ENCODE measurements at regions not wholly inside any gene's neighbourhood (a gene's known extent, or its start where the extent isn't known, plus 50 kb on each side); places are given as distances from the start of the nearest gene placed in this dataset.

DNA sequence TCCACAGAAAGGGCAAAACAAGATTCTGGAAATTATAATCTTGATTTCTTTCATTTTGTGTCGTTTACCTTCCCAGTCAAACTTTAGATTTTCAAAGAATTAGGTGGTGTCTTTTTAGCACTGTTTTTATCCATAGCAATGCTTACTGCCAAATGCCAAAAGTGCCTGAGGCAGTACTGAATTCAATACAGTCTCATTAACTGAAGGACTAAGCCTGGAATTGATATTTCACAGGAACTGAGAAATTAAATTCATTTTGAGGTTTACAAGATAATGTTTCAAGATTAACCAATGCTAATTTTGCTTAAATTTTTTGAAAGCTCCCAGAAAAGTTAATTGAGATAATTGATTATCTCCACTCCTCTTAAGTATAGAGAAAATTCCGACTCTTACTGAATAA lies 68.8 kb upstream of the ARHGAP24 start:
- no peak for TF ChIP-seq CTCF (IDR thresholded peaks at IDR 0.05)
- TF ChIP-seq POLR2AphosphoS5 (IDR thresholded peaks at IDR 0.05), result no peak
- TF ChIP-seq EP300 (IDR thresholded peaks at IDR 0.05), result no peak
- TF ChIP-seq POLR2A (IDR thresholded peaks at IDR 0.05), result no peak
- Histone ChIP-seq H3K27me3 (no peaks in the 10 kb centered on the region), H3K9me3 (no peaks in the 10 kb centered on the region), H3K27ac (no peak overlapping the region), H3K4me3 (no peak overlapping the region), H3K4me1 (no peaks in the 10 kb centered on the region), H3K36me3 (no peaks in the 10 kb centered on the region)
- no peak for ATAC-seq
- WGBS, 2 donors (ENCODE audit: low coverage in 1 of 2), result 62 to 83% methylated on average over 2 of the region's 2 CpGs

DNA sequence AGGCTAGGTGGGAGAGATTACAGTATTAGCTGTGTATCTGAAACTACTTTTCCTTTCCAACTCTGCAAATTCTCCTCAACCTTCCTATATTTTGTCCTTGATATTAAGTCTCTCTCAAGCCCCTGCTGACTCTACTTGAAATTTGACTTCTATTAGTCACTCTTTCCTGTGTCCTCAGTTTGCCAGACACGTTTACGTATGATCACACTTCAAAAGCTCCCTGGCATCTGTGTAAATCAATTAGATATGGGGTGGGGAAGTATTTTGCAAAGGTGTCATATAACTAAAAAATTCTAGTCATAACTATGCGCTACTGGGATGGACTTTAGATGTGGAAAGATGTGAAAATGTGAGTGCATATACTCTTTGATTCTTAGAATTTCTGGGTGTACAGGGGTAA lies 67.4 kb upstream of the ARHGAP24 start:
- Histone ChIP-seq H3K27me3 (no peaks in the 10 kb centered on the region), H3K27ac (no peak overlapping the region), H3K4me3 (no peak overlapping the region), H3K4me1 (no peaks in the 10 kb centered on the region), H3K9me3 (no peaks in the 10 kb centered on the region), H3K36me3 (no peaks in the 10 kb centered on the region)
- TF ChIP-seq EP300 (IDR thresholded peaks at IDR 0.05), result no peak
- TF ChIP-seq POLR2A (IDR thresholded peaks at IDR 0.05), result no peak
- no peak for TF ChIP-seq POLR2AphosphoS5 (IDR thresholded peaks at IDR 0.05)
- no peak for TF ChIP-seq CTCF (IDR thresholded peaks at IDR 0.05)
- ATAC-seq, result no peak
- WGBS, 2 donors (ENCODE audit: low coverage in 1 of 2), result 78 to 80% methylated on average over 3 of the region's 3 CpGs

- Histone ChIP-seq H3K27ac (no peak overlapping the region), H3K4me3 (no peak overlapping the region), H3K4me1 (no peaks in the 10 kb centered on the region), H3K36me3 (no peaks in the 10 kb centered on the region), H3K27me3 (no peaks in the 10 kb centered on the region), H3K9me3 (no peaks in the 10 kb centered on the region)
- WGBS, 2 donors (ENCODE audit: low coverage in 1 of 2), result 67% methylated on average over 1 of the region's 1 CpG; no CpG with 5 or more reads in 1 of the 2 donors
- TF ChIP-seq POLR2AphosphoS5 (IDR thresholded peaks at IDR 0.05) (no peak), EP300 (IDR thresholded peaks at IDR 0.05) (no peak), POLR2A (IDR thresholded peaks at IDR 0.05) (no peak)
- no peak for ATAC-seq
These were observed 66.6 kb upstream of the ARHGAP24 start for GRCh38 chr4:85408301-85408700.

- Histone ChIP-seq H3K36me3 (no peaks in the 10 kb centered on the region), H3K27me3 (no peaks in the 10 kb centered on the region), H3K4me3 (no peak overlapping the region), H3K9me3 (no peaks in the 10 kb centered on the region), H3K27ac (no peak overlapping the region), H3K4me1 (no peaks in the 10 kb centered on the region)
- ATAC-seq, result no peak
- no peak for TF ChIP-seq EP300 (IDR thresholded peaks at IDR 0.05)
- TF ChIP-seq POLR2A (IDR thresholded peaks at IDR 0.05), result no peak
- no peak for TF ChIP-seq POLR2AphosphoS5 (IDR thresholded peaks at IDR 0.05)
- TF ChIP-seq CTCF (IDR thresholded peaks at IDR 0.05), result no peak
- 75 to 91% methylated on average over 2 of the region's 2 CpGs for WGBS, 2 donors (ENCODE audit: low coverage in 1 of 2)
These were observed 65.7 kb upstream of the ARHGAP24 start for GRCh38 chr4:85409251-85409650.

- no peak for ATAC-seq
- H3K9me3 ChIP-seq, result no peaks in the 10 kb centered on the region
- no peak overlapping the region for H3K27ac ChIP-seq
- H3K27me3 ChIP-seq, result no peaks in the 10 kb centered on the region
- H3K36me3 ChIP-seq, result no peaks in the 10 kb centered on the region
- no peaks in the 10 kb centered on the region for H3K4me1 ChIP-seq
- TF ChIP-seq EP300 (IDR thresholded peaks at IDR 0.05), result no peak
- TF ChIP-seq POLR2A (IDR thresholded peaks at IDR 0.05), result no peak
- TF ChIP-seq CTCF (IDR thresholded peaks at IDR 0.05), result no peak
- TF ChIP-seq POLR2AphosphoS5 (IDR thresholded peaks at IDR 0.05), result no peak
- WGBS, 2 donors (ENCODE audit: low coverage in 1 of 2), result 75 to 86% methylated on average over 2 to 5 of the region's 5 CpGs
- H3K4me3 ChIP-seq, result no peak overlapping the region
These were observed 63.6 kb upstream of the ARHGAP24 start for GRCh38 chr4:85411386-85411785.
